Sigmoid colon (tissue), 6 donors: ENCODE measurements at regions not wholly inside any gene's neighbourhood (a gene's known extent, or its start where the extent isn't known, plus 50 kb on each side); places are given as distances from the start of the nearest gene placed in this dataset.

Experiments
- DNase-seq: peaks from one replicate; pipeline ENCODE4 v3.0.0-alpha.2; 2019
- H3K27ac ChIP-seq, 4 donors: fragments of 200-600 bp; sonication (generic); one replicate each; pipeline ENCODE4 v1.5.1; 2016 to 2019; ENCODE audit warnings: mild to moderate bottlenecking in 1 of 4
- H3K27me3 ChIP-seq, 3 donors: fragments of 200-600 bp; sonication (generic); one replicate each; pipeline ENCODE4 v1.5.1; 2019; ENCODE audit warnings: mild to moderate bottlenecking in 1 of 3
- H3K36me3 ChIP-seq, 4 donors: fragments of 200-600 bp; sonication (generic); one replicate each; pipeline ENCODE4 v1.5.1; 2016 to 2019
- H3K4me1 ChIP-seq, 4 donors: fragments of 200-600 bp; sonication (generic); one replicate each; pipeline ENCODE4 v1.5.1; 2017 to 2019
- H3K4me3 ChIP-seq, 4 donors: fragments of 200-600 bp; sonication (generic); one replicate each; pipeline ENCODE4 v1.5.1; 2017 to 2019; ENCODE audit warnings: mild to moderate bottlenecking in 2 of 4, moderate library complexity in 1 of 4
- H3K9me3 ChIP-seq, 4 donors: fragments of 200-600 bp in 3 of 4; sonication (generic) in 3 of 4; one replicate each; pipeline versions ENCODE4 v1.5.1 to v1.6.1; 2013 to 2019
- EP300 ChIP-seq, 4 donors: sonication (generic); formaldehyde crosslinking; IDR thresholded peaks; one replicate each; pipeline ENCODE4 v1.6.1; 2017; ENCODE audit warnings: antibody characterized with exemption in 4 of 4
- POLR2A ChIP-seq, 2 donors: fragments of 450-650 bp; IDR thresholded peaks; one replicate each; pipeline ENCODE4 v1.6.1; 2016; ENCODE audit warnings: antibody characterized with exemption in 2 of 2, mild to moderate bottlenecking in 2 of 2, moderate library complexity in 2 of 2
- POLR2AphosphoS5 ChIP-seq, 4 donors: sonication (generic); formaldehyde crosslinking; IDR thresholded peaks; one replicate each; pipeline ENCODE4 v1.6.1; 2017; ENCODE audit warnings: antibody characterized with exemption in 4 of 4
- WGBS, 2 donors: extraction: QIAGEN DNeasy Blood & Tissue Kit; methylation state at CpG; one replicate each; pipeline ENCODE4 v1.1.7; 2013; 5-methylcytosine and 5-hydroxymethylcytosine counted together
- intact Hi-C: fragments of 100-400 bp; cut with DNase I; formaldehyde crosslinking; loops from one replicate; pipeline ENCODE4 v1.15.1; 2023
- TF ChIP-seq, protein P1 (sequence below), 4 experiments: fragments of 450-650 bp in 3 of 4; fragments of 200-600 bp in 1 of 4; IDR thresholded peaks; one replicate each; pipeline ENCODE4 v1.5.1; 2016 to 2019; ENCODE audit warnings: antibody characterized with exemption in 4 of 4, mild to moderate bottlenecking in 3 of 4, moderate library complexity in 2 of 4
- donor health status: healthy with polysubstance abuse.
- donor health status: healthy.

DNA sequence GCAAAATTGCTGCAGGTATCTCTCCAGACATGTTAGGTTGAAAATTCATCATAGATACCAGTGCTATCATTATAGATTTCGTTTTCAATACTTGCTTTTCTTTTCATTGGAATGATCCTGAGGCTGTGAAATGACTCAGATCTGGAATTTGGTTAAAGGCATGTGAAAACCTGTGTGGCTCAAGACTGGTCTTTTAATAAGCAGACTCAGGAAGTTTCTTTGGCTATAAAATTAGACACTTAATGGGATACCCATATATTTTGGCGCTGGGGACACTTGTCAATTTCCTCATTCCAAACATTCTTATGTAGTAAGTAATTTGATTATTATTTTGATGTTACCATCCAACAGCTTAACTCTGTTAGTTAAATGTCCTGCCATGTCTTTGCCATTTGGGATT lies 1041.1 kb upstream of the GBE1 start:
- intact Hi-C loops = no loop called here
- no peak overlapping the region for H3K27ac ChIP-seq
- H3K4me1 ChIP-seq = no peaks in the 10 kb centered on the region
- no peak overlapping the region for H3K4me3 ChIP-seq
- H3K27me3 ChIP-seq = no peaks in the 10 kb centered on the region
- 44 to 73% methylated on average over 2 of the region's 2 CpGs for WGBS, 2 donors
- no peaks in the 10 kb centered on the region for H3K9me3 ChIP-seq
- DNase-seq = no peak
- H3K36me3 ChIP-seq = no peaks in the 10 kb centered on the region
- no peak for TF ChIP-seq EP300 (IDR thresholded peaks at IDR 0.05)
- TF ChIP-seq POLR2AphosphoS5 (IDR thresholded peaks at IDR 0.05) = no peak
- TF ChIP-seq POLR2A (IDR thresholded peaks at IDR 0.05) = no peak

DNA sequence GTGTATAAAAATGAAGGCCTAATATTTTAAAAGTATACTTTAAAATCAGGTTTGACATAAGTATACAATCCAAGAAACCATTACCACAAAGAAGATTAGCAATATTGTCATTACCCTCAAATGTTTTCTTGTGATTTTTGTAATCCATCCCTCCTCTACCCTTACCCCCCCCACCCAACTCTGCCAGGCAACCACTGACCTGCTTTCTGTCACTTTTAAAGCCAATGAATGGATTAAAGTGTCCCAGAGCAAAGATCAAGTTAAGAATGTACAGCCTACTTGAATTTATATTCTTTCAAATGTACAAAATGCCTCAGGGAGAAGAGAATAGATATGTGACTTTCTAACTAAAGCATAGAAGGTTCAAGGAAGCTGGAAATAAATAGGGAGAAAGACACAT lies 1038.8 kb upstream of the GBE1 start:
- Histone ChIP-seq H3K27ac (no peak overlapping the region), H3K4me3 (no peak overlapping the region), H3K9me3 (no peaks in the 10 kb centered on the region), H3K36me3 (no peaks in the 10 kb centered on the region), H3K4me1 (no peaks in the 10 kb centered on the region), H3K27me3 (no peaks in the 10 kb centered on the region)
- intact Hi-C loops = no loop called here
- no peak for DNase-seq
- TF ChIP-seq EP300 (IDR thresholded peaks at IDR 0.05) (no peak), POLR2AphosphoS5 (IDR thresholded peaks at IDR 0.05) (no peak), POLR2A (IDR thresholded peaks at IDR 0.05) (no peak)
- TF ChIP-seq, protein P1, sequence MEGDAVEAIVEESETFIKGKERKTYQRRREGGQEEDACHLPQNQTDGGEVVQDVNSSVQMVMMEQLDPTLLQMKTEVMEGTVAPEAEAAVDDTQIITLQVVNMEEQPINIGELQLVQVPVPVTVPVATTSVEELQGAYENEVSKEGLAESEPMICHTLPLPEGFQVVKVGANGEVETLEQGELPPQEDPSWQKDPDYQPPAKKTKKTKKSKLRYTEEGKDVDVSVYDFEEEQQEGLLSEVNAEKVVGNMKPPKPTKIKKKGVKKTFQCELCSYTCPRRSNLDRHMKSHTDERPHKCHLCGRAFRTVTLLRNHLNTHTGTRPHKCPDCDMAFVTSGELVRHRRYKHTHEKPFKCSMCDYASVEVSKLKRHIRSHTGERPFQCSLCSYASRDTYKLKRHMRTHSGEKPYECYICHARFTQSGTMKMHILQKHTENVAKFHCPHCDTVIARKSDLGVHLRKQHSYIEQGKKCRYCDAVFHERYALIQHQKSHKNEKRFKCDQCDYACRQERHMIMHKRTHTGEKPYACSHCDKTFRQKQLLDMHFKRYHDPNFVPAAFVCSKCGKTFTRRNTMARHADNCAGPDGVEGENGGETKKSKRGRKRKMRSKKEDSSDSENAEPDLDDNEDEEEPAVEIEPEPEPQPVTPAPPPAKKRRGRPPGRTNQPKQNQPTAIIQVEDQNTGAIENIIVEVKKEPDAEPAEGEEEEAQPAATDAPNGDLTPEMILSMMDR (IDR thresholded peaks at IDR 0.05) = no peak

DNA sequence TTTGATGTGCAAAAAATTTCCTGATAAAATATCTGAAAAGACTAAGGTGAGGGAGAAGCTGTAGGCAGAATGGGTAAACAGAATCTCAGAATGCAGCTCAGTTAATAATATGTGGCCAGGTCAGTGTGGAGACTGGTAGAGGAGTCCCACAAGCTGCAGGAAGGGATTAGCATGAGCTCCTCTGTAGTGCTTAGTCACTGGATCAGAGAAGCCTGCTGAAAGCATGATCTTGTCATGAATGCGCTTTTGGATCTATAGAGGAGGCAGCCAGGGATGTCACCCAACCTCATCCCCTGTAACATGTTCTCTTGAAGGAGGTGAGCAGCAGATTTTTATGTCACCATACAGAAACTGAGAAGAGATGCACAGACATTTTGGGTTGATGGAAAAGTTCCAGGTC lies 1035.3 kb upstream of the GBE1 start:
- no peaks in the 10 kb centered on the region for H3K27me3 ChIP-seq
- H3K27ac ChIP-seq = no peak overlapping the region
- 84 to 100% methylated on average over 1 of the region's 1 CpG for WGBS, 2 donors
- no peaks in the 10 kb centered on the region for H3K36me3 ChIP-seq
- no peak for TF ChIP-seq POLR2AphosphoS5 (IDR thresholded peaks at IDR 0.05)
- TF ChIP-seq, protein P1 (IDR thresholded peaks at IDR 0.05) = no peak
- TF ChIP-seq EP300 (IDR thresholded peaks at IDR 0.05) = no peak
- TF ChIP-seq POLR2A (IDR thresholded peaks at IDR 0.05) = no peak
- H3K4me1 ChIP-seq = no peaks in the 10 kb centered on the region
- DNase-seq = no peak
- H3K4me3 ChIP-seq = no peak overlapping the region
- intact Hi-C loops = no loop called here
- H3K9me3 ChIP-seq = no peaks in the 10 kb centered on the region

DNA sequence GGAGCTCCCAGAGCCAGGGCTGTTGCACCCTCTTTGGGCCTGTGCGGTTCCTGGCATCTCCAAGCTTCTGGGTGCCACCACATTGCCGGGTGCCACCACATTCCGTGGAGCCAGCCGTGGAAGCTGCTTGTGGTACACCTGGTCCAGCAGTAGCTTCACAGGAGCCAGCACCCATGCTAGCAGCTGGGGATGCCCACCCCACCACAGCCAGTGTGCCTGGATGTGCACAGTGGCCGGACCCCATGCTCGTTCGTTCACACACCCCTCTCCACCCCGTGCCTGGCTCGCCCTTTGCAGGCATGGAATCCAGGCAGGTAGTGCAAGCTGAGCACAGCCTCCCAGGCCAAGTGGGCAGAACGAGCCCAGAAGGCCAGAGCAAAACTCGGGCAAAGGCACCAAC lies 1029.8 kb upstream of the GBE1 start:
- intact Hi-C loops = no loop called here
- H3K4me1 ChIP-seq = no peaks in the 10 kb centered on the region
- H3K27me3 ChIP-seq = no peaks in the 10 kb centered on the region
- no peaks in the 10 kb centered on the region for H3K9me3 ChIP-seq
- TF ChIP-seq, protein P1 (IDR thresholded peaks at IDR 0.05) = no peak
- TF ChIP-seq POLR2A (IDR thresholded peaks at IDR 0.05) = no peak
- no peak for TF ChIP-seq POLR2AphosphoS5 (IDR thresholded peaks at IDR 0.05)
- no peak for TF ChIP-seq EP300 (IDR thresholded peaks at IDR 0.05)
- no peak overlapping the region for H3K27ac ChIP-seq
- 89 to 93% methylated on average over 11 of the region's 11 CpGs for WGBS, 2 donors
- no peak for DNase-seq
- no peak overlapping the region for H3K4me3 ChIP-seq
- no peaks in the 10 kb centered on the region for H3K36me3 ChIP-seq

DNA sequence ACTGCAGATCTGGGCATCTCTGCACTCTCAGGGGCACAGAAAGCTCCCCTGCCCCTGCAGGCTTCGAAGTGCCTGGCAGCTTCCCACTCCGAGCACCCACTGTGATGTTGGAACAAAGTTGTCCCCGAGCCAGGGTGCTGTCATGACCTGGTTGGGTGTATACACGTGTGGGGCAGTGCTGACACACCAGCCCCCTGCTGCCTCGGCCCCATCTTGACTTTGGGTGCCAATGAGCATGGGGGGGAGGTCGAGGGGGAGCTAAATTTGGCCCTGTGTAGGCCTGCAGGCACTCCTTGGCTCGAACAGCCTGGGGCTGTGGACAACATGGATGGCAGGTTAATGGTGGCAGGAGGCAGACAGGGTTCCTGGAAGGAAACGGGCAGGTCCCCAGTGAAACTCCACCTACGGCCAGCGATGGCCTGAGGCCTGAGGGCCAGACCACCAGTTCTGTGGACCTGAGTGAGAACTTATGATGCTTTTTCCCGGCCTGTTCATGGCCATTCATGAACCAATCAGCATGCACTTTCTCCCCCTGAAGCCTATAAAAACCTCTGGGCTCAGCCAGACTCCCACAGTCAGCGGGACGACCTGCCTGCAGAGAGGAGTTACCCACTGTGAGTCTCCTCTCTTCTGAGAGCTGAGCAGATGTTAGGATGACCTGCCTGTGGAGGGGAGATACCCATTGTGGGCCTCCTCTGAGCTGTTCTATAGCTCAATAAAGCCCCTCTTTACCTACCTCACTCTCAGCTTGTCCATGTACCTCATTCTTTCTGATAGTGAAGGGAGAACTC lies 1029.1 kb upstream of the GBE1 start:
- Histone ChIP-seq H3K27me3 (no peaks in the 10 kb centered on the region), H3K9me3 (no peaks in the 10 kb centered on the region), H3K36me3 (no peaks in the 10 kb centered on the region), H3K27ac (no peak overlapping the region), H3K4me1 (no peaks in the 10 kb centered on the region), H3K4me3 (no peak overlapping the region)
- DNase-seq = no peak
- 69 to 80% methylated on average over 13 of the region's 13 CpGs for WGBS, 2 donors
- TF ChIP-seq POLR2A (IDR thresholded peaks at IDR 0.05) (no peak), POLR2AphosphoS5 (IDR thresholded peaks at IDR 0.05) (no peak), EP300 (IDR thresholded peaks at IDR 0.05) (no peak)
- TF ChIP-seq, protein P1 (IDR thresholded peaks at IDR 0.05) = no peak
- intact Hi-C loops = no loop called here
